Liver (tissue), 3 donors: ENCODE measurements at regions not wholly inside any gene's neighbourhood (a gene's known extent, or its start where the extent isn't known, plus 50 kb on each side); places are given as distances from the start of the nearest gene placed in this dataset.

Experiments used
- EGR1 ChIP-seq, 2 donors: IDR thresholded peaks; 2 replicates each; pipeline ENCODE4 v1.6.1; 2016 to 2018; ENCODE audit warnings: antibody characterized with exemption in 2 of 2, low read depth in 2 of 2
- GABPA ChIP-seq, 2 donors: IDR thresholded peaks in 1 of 2; conservative IDR thresholded peaks in 1 of 2; 2 replicates each; pipeline ENCODE4 v1.6.1; 2016; ENCODE audit warnings: antibody characterized with exemption in 2 of 2, mild to moderate bottlenecking in 1 of 2, moderate library complexity in 1 of 2
- HNF4A ChIP-seq, 2 donors: conservative IDR thresholded peaks; 2 replicates each; pipeline ENCODE4 v1.6.1; 2016; ENCODE audit warnings: antibody characterized with exemption in 2 of 2, mild to moderate bottlenecking in 2 of 2
- RAD21 ChIP-seq, 2 donors: IDR thresholded peaks; 2 replicates each; pipeline ENCODE4 v1.6.1; 2016; ENCODE audit warnings: antibody characterized with exemption in 2 of 2, mild to moderate bottlenecking in 2 of 2
- TAF1 ChIP-seq: conservative IDR thresholded peaks from 2 replicates; pipeline ENCODE4 v1.6.1; 2016; ENCODE audit warnings: antibody characterized with exemption, mild to moderate bottlenecking
- TF ChIP-seq, protein P1 (sequence below): fragments of 150-350 bp; IDR thresholded peaks from 2 replicates; pipeline ENCODE4 v1.5.1; 2017; ENCODE audit warnings: improper control_type of control experiment, low read depth, low read length; ENCODE audit not compliant: missing input control
- TF ChIP-seq, protein P2 (sequence below): IDR thresholded peaks from 2 replicates; pipeline ENCODE4 v1.6.1; 2016; ENCODE audit warnings: antibody characterized with exemption
- TF ChIP-seq, protein P3 (sequence below): IDR thresholded peaks from 2 replicates; pipeline ENCODE4 v1.6.1; 2016; ENCODE audit warnings: antibody characterized with exemption, mild to moderate bottlenecking
- TF ChIP-seq, protein P4 (sequence below): IDR thresholded peaks from 2 replicates; pipeline ENCODE4 v1.6.1; 2016; ENCODE audit warnings: antibody characterized with exemption
- donor health status: healthy.
- donor health status: healthy.

DNA sequence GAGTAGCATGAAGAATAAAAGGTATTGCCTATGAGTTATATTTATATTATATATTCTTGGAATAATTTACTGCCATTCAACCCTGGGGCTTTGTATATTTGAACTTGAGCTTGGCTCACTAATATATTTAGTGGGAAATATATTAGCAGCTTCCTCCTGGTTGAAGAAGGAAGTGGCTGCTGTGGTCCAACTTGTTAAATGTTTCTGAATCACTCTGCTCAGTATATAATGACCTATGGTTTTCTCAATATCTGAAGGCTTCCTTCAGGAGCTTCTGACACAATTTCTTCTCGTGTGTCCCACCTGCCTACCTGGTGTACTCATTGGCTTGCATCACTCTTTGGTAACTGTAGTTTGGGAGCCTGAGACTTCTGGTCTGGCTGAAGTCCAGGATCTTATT is 646.4 kb downstream of the TBC1D4 start:
- TF ChIP-seq, protein P1, sequence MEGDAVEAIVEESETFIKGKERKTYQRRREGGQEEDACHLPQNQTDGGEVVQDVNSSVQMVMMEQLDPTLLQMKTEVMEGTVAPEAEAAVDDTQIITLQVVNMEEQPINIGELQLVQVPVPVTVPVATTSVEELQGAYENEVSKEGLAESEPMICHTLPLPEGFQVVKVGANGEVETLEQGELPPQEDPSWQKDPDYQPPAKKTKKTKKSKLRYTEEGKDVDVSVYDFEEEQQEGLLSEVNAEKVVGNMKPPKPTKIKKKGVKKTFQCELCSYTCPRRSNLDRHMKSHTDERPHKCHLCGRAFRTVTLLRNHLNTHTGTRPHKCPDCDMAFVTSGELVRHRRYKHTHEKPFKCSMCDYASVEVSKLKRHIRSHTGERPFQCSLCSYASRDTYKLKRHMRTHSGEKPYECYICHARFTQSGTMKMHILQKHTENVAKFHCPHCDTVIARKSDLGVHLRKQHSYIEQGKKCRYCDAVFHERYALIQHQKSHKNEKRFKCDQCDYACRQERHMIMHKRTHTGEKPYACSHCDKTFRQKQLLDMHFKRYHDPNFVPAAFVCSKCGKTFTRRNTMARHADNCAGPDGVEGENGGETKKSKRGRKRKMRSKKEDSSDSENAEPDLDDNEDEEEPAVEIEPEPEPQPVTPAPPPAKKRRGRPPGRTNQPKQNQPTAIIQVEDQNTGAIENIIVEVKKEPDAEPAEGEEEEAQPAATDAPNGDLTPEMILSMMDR = no peak
- TF ChIP-seq TAF1 (no peak), RAD21 (IDR thresholded peaks at IDR 0.05) (no peak), GABPA (IDR thresholded peaks at IDR 0.05 in 1 of 2, conservative IDR thresholded peaks at IDR 0.05 in 1 of 2) (no peak), HNF4A (conservative IDR thresholded peaks at IDR 0.05) (no peak), EGR1 (IDR thresholded peaks at IDR 0.05; ENCODE audit: low read depth in 2 of 2) (no peak)
- TF ChIP-seq, protein P2, sequence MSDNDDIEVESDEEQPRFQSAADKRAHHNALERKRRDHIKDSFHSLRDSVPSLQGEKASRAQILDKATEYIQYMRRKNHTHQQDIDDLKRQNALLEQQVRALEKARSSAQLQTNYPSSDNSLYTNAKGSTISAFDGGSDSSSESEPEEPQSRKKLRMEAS = no peak
- TF ChIP-seq, protein P3, sequence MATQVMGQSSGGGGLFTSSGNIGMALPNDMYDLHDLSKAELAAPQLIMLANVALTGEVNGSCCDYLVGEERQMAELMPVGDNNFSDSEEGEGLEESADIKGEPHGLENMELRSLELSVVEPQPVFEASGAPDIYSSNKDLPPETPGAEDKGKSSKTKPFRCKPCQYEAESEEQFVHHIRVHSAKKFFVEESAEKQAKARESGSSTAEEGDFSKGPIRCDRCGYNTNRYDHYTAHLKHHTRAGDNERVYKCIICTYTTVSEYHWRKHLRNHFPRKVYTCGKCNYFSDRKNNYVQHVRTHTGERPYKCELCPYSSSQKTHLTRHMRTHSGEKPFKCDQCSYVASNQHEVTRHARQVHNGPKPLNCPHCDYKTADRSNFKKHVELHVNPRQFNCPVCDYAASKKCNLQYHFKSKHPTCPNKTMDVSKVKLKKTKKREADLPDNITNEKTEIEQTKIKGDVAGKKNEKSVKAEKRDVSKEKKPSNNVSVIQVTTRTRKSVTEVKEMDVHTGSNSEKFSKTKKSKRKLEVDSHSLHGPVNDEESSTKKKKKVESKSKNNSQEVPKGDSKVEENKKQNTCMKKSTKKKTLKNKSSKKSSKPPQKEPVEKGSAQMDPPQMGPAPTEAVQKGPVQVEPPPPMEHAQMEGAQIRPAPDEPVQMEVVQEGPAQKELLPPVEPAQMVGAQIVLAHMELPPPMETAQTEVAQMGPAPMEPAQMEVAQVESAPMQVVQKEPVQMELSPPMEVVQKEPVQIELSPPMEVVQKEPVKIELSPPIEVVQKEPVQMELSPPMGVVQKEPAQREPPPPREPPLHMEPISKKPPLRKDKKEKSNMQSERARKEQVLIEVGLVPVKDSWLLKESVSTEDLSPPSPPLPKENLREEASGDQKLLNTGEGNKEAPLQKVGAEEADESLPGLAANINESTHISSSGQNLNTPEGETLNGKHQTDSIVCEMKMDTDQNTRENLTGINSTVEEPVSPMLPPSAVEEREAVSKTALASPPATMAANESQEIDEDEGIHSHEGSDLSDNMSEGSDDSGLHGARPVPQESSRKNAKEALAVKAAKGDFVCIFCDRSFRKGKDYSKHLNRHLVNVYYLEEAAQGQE = no peak
- TF ChIP-seq, protein P4, sequence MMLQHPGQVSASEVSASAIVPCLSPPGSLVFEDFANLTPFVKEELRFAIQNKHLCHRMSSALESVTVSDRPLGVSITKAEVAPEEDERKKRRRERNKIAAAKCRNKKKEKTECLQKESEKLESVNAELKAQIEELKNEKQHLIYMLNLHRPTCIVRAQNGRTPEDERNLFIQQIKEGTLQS = no peak
